Smooth muscle cell (in vitro differentiated cells): ENCODE measurements at regions not wholly inside any gene's neighbourhood (a gene's known extent, or its start where the extent isn't known, plus 50 kb on each side); places are given as distances from the start of the nearest gene placed in this dataset.

Source experiments
- DNase-seq: peaks from one replicate; lab custom pipeline; 2025; ENCODE audit not compliant: unreplicated experiment; lab: John Stamatoyannopoulos, UW
- H2AFZ ChIP-seq: fragments of 200-600 bp; sonication (generic); 2 replicates; pipeline ENCODE4 v1.6.0; 2016; ENCODE audit warnings: antibody characterized with exemption, low read depth, mild to moderate bottlenecking
- H3F3A ChIP-seq: fragments of 200-600 bp; sonication (generic); 2 replicates; pipeline ENCODE4 v1.6.0; 2017; ENCODE audit warnings: antibody characterized with exemption, low read depth
- H3K27ac ChIP-seq: fragments of 200-600 bp; sonication (generic); 2 replicates; pipeline ENCODE4 v1.5.1; 2016; ENCODE audit warnings: low read depth, mild to moderate bottlenecking
- H3K27me3 ChIP-seq: fragments of 200-600 bp; sonication (generic); 2 replicates; pipeline ENCODE4 v1.6.1; 2016; ENCODE audit warnings: low read depth, mild to moderate bottlenecking
- H3K36me3 ChIP-seq: fragments of 200-600 bp; sonication (generic); 2 replicates; pipeline ENCODE4 v1.5.1; 2016; ENCODE audit warnings: low read depth
- H3K4me1 ChIP-seq: fragments of 200-600 bp; sonication (generic); 2 replicates; pipeline ENCODE4 v1.5.1; 2016; ENCODE audit warnings: low read depth
- H3K4me2 ChIP-seq: fragments of 200-600 bp; sonication (generic); 2 replicates; pipeline ENCODE4 v1.6.0; 2016; ENCODE audit warnings: mild to moderate bottlenecking
- H3K4me3 ChIP-seq: fragments of 200-600 bp; sonication (generic); 2 replicates; pipeline ENCODE4 v1.5.1; 2016; ENCODE audit warnings: mild to moderate bottlenecking
- H3K79me2 ChIP-seq: fragments of 200-600 bp; sonication (generic); 2 replicates; pipeline ENCODE4 v1.6.0; 2016; ENCODE audit warnings: low read depth, mild to moderate bottlenecking
- H3K9ac ChIP-seq: fragments of 200-600 bp; sonication (generic); 2 replicates; pipeline ENCODE4 v1.6.0; 2016; ENCODE audit warnings: low read depth
- H3K9me3 ChIP-seq: fragments of 200-600 bp; sonication (generic); replicated peaks from 2 replicates; pipeline ENCODE4 v1.5.1; 2016; ENCODE audit warnings: low read depth
- H4K20me1 ChIP-seq: fragments of 200-600 bp; sonication (generic); 2 replicates; pipeline ENCODE4 v1.6.0; 2016; ENCODE audit warnings: low read depth
- CTCF ChIP-seq: fragments of 200-600 bp; sonication (generic); IDR thresholded peaks from 2 replicates; pipeline ENCODE4 v1.5.1; 2017; ENCODE audit warnings: borderline replicate concordance, mild to moderate bottlenecking, antibody characterized with exemption; ENCODE audit not compliant: insufficient read depth, poor library complexity, severe bottlenecking
- WGBS: methylation state at CpG from one replicate; pipeline ENCODE4 v1.1.7; 2016; ENCODE audit warnings: low lambda C conversion rate; 5-methylcytosine and 5-hydroxymethylcytosine counted together

GRCh38 chr5:35302544-35302943 is 72.3 kb upstream of the PRLR start:
- Histone ChIP-seq H3K4me1 (no peaks in the 10 kb centered on the region), H4K20me1 (no peaks in the 10 kb centered on the region), H3K27ac (no peak overlapping the region), H3K9ac (no peak overlapping the region), H3K36me3 (no peaks in the 10 kb centered on the region), H3K9me3 (no peaks in the 10 kb centered on the region), H3K4me2 (no peak overlapping the region), H2AFZ (no peak overlapping the region), H3K79me2 (no peaks in the 10 kb centered on the region), H3K27me3 (no peaks in the 10 kb centered on the region), H3K4me3 (no peak overlapping the region), H3F3A (peaks cover 4% of the 10 kb centered on the region)
- no peak for DNase-seq
- no peak for TF ChIP-seq CTCF

GRCh38 chr5:35297755-35298154 is 67.5 kb upstream of the PRLR start:
- Histone ChIP-seq H3K27ac (no peak overlapping the region), H2AFZ (peak overlapping the region; percentile 0), H3K4me2 (no peak overlapping the region), H3K36me3 (no peaks in the 10 kb centered on the region), H3K4me1 (no peaks in the 10 kb centered on the region), H3K27me3 (no peaks in the 10 kb centered on the region), H3K79me2 (no peaks in the 10 kb centered on the region), H3K9ac (no peak overlapping the region), H3K9me3 (no peaks in the 10 kb centered on the region), H4K20me1 (no peaks in the 10 kb centered on the region), H3F3A (no peaks in the 10 kb centered on the region), H3K4me3 (no peak overlapping the region)
- DNase-seq: no peak
- 84% methylated on average over 3 of the region's 3 CpGs for WGBS
- TF ChIP-seq CTCF: no peak

GRCh38 chr5:35294976-35295375 is 64.7 kb upstream of the PRLR start:
- no peaks in the 10 kb centered on the region for H3K4me1 ChIP-seq
- no peaks in the 10 kb centered on the region for H4K20me1 ChIP-seq
- H3F3A ChIP-seq: no peaks in the 10 kb centered on the region
- H3K27me3 ChIP-seq: no peaks in the 10 kb centered on the region
- no peaks in the 10 kb centered on the region for H3K36me3 ChIP-seq
- 90% methylated on average over 2 of the region's 2 CpGs for WGBS
- no peak overlapping the region for H3K9ac ChIP-seq
- no peaks in the 10 kb centered on the region for H3K9me3 ChIP-seq
- TF ChIP-seq CTCF: no peak
- H3K79me2 ChIP-seq: no peaks in the 10 kb centered on the region
- H3K4me3 ChIP-seq: no peak overlapping the region
- no peak overlapping the region for H3K4me2 ChIP-seq
- no peak overlapping the region for H2AFZ ChIP-seq
- DNase-seq: no peak
- no peak overlapping the region for H3K27ac ChIP-seq

GRCh38 chr5:35294017-35294416 is 63.7 kb upstream of the PRLR start:
- no peaks in the 10 kb centered on the region for H3K27me3 ChIP-seq
- no peak for DNase-seq
- H3K27ac ChIP-seq: no peak overlapping the region
- H3K79me2 ChIP-seq: no peaks in the 10 kb centered on the region
- H3K4me2 ChIP-seq: no peak overlapping the region
- H4K20me1 ChIP-seq: no peaks in the 10 kb centered on the region
- H3K4me3 ChIP-seq: no peak overlapping the region
- H3K9me3 ChIP-seq: no peaks in the 10 kb centered on the region
- H2AFZ ChIP-seq: no peak overlapping the region
- TF ChIP-seq CTCF: no peak
- H3K9ac ChIP-seq: no peak overlapping the region
- no peaks in the 10 kb centered on the region for H3K4me1 ChIP-seq
- 75% methylated on average over 6 of the region's 6 CpGs for WGBS
- H3F3A ChIP-seq: no peaks in the 10 kb centered on the region
- no peaks in the 10 kb centered on the region for H3K36me3 ChIP-seq
